H1 (cell line): ENCODE measurements at regions not wholly inside any gene's neighbourhood (a gene's known extent, or its start where the extent isn't known, plus 50 kb on each side); places are given as distances from the start of the nearest gene placed in this dataset.

Source experiments
- BCL11A ChIP-seq, 2 experiments: IDR thresholded peaks; one replicate each; pipeline ENCODE4 v1.6.1; 2011; ENCODE audit warnings: low read depth in 2 of 2, low read length in 2 of 2, mild to moderate bottlenecking in 2 of 2
- CEBPB ChIP-seq: IDR thresholded peaks from 2 replicates; pipeline ENCODE4 v1.6.1; 2012; ENCODE audit warnings: low read depth, low read length
- FOSL1 ChIP-seq: IDR thresholded peaks from 2 replicates; pipeline ENCODE4 v1.6.1; 2011; ENCODE audit warnings: mild to moderate bottlenecking, low read depth, low read length, moderate library complexity; ENCODE audit not compliant: insufficient read depth
- JUND ChIP-seq: IDR thresholded peaks from 2 replicates; pipeline ENCODE4 v1.6.1; 2011; ENCODE audit warnings: mild to moderate bottlenecking, improper control_type of control experiment, low read length
- MAFK ChIP-seq: IDR thresholded peaks from 2 replicates; pipeline ENCODE4 v1.6.1; 2012; ENCODE audit warnings: low read depth, mild to moderate bottlenecking, improper control_type of control experiment, low read length
- SIRT6 ChIP-seq: IDR thresholded peaks from one replicate; pipeline ENCODE4 v1.7.1; 2012; ENCODE audit warnings: low read length, inconsistent platforms
- TF ChIP-seq, protein P1 (sequence below): fragments of 300-600 bp; sonication (generic); IDR thresholded peaks from 2 replicates; pipeline ENCODE4 v1.7.1; 2012; ENCODE audit warnings: low read length, moderate library complexity, mild to moderate bottlenecking, inconsistent platforms; ENCODE audit not compliant: insufficient replicate concordance

DNA sequence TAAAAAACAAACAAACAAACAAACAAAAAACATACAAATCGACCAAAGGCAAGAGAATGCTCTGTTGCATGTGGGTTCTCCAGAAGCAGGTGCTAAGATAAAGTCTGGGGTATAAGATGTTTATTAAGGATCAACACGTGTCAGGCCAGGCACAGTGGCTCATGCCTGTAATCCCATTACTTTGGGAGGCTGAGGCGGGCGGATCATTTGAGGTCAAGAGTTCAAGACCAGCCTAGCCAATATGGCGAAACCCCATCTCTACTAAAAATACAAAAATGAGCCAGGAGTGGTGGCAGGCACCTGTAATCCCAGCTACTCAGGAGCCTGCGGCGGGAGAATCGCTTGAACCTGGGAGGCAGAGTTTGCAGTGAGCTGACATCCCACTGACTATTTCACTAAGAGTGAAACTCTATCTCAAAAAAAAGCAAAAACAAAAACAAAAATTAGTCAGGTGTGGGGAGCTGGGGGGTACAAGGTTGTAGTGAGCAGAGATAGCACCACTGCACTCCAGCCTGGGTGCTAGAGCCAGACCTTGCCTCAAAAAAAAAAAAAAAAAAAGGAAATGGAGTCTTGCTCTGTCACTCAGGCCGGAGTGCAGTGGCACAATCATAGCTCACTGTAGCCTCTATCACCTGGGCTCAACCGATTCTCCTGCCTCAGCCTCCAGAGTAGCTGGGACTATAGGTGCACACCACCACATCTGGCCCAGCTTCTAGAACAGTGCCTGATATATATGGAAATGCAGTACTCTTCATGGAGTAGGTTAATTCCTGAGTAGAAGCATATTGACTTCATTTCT is 86.8 kb upstream of the JARID2 start (continued):
- TF ChIP-seq FOSL1 (no peak), JUND (no peak), MAFK (no peak), SIRT6 (no peak), BCL11A (IDR thresholded peaks at IDR 0.05; ENCODE audit: low read depth in 2 of 2, low read length in 2 of 2) (no peak), CEBPB (no peak)
- TF ChIP-seq, protein P1, sequence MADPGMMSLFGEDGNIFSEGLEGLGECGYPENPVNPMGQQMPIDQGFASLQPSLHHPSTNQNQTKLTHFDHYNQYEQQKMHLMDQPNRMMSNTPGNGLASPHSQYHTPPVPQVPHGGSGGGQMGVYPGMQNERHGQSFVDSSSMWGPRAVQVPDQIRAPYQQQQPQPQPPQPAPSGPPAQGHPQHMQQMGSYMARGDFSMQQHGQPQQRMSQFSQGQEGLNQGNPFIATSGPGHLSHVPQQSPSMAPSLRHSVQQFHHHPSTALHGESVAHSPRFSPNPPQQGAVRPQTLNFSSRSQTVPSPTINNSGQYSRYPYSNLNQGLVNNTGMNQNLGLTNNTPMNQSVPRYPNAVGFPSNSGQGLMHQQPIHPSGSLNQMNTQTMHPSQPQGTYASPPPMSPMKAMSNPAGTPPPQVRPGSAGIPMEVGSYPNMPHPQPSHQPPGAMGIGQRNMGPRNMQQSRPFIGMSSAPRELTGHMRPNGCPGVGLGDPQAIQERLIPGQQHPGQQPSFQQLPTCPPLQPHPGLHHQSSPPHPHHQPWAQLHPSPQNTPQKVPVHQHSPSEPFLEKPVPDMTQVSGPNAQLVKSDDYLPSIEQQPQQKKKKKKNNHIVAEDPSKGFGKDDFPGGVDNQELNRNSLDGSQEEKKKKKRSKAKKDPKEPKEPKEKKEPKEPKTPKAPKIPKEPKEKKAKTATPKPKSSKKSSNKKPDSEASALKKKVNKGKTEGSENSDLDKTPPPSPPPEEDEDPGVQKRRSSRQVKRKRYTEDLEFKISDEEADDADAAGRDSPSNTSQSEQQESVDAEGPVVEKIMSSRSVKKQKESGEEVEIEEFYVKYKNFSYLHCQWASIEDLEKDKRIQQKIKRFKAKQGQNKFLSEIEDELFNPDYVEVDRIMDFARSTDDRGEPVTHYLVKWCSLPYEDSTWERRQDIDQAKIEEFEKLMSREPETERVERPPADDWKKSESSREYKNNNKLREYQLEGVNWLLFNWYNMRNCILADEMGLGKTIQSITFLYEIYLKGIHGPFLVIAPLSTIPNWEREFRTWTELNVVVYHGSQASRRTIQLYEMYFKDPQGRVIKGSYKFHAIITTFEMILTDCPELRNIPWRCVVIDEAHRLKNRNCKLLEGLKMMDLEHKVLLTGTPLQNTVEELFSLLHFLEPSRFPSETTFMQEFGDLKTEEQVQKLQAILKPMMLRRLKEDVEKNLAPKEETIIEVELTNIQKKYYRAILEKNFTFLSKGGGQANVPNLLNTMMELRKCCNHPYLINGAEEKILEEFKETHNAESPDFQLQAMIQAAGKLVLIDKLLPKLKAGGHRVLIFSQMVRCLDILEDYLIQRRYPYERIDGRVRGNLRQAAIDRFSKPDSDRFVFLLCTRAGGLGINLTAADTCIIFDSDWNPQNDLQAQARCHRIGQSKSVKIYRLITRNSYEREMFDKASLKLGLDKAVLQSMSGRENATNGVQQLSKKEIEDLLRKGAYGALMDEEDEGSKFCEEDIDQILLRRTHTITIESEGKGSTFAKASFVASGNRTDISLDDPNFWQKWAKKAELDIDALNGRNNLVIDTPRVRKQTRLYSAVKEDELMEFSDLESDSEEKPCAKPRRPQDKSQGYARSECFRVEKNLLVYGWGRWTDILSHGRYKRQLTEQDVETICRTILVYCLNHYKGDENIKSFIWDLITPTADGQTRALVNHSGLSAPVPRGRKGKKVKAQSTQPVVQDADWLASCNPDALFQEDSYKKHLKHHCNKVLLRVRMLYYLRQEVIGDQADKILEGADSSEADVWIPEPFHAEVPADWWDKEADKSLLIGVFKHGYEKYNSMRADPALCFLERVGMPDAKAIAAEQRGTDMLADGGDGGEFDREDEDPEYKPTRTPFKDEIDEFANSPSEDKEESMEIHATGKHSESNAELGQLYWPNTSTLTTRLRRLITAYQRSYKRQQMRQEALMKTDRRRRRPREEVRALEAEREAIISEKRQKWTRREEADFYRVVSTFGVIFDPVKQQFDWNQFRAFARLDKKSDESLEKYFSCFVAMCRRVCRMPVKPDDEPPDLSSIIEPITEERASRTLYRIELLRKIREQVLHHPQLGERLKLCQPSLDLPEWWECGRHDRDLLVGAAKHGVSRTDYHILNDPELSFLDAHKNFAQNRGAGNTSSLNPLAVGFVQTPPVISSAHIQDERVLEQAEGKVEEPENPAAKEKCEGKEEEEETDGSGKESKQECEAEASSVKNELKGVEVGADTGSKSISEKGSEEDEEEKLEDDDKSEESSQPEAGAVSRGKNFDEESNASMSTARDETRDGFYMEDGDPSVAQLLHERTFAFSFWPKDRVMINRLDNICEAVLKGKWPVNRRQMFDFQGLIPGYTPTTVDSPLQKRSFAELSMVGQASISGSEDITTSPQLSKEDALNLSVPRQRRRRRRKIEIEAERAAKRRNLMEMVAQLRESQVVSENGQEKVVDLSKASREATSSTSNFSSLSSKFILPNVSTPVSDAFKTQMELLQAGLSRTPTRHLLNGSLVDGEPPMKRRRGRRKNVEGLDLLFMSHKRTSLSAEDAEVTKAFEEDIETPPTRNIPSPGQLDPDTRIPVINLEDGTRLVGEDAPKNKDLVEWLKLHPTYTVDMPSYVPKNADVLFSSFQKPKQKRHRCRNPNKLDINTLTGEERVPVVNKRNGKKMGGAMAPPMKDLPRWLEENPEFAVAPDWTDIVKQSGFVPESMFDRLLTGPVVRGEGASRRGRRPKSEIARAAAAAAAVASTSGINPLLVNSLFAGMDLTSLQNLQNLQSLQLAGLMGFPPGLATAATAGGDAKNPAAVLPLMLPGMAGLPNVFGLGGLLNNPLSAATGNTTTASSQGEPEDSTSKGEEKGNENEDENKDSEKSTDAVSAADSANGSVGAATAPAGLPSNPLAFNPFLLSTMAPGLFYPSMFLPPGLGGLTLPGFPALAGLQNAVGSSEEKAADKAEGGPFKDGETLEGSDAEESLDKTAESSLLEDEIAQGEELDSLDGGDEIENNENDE, result no peak
